H1 (cell line): ENCODE measurements at regions not wholly inside any gene's neighbourhood (a gene's known extent, or its start where the extent isn't known, plus 50 kb on each side); places are given as distances from the start of the nearest gene placed in this dataset.

Experiments used
- ATF3 ChIP-seq: IDR thresholded peaks from 2 replicates; pipeline ENCODE4 v1.6.1; 2011; ENCODE audit warnings: low read depth, mild to moderate bottlenecking, low read length; ENCODE audit not compliant: insufficient read depth
- BACH1 ChIP-seq: IDR thresholded peaks from 2 replicates; pipeline ENCODE4 v1.6.1; 2012; ENCODE audit warnings: low read length, improper control_type of control experiment
- CHD1 ChIP-seq: IDR thresholded peaks from 2 replicates; pipeline ENCODE4 v1.6.1; 2012; ENCODE audit warnings: low read depth, low read length, improper control_type of control experiment
- CHD7 ChIP-seq: fragments of 300-600 bp; sonication (generic); IDR thresholded peaks from 2 replicates; pipeline ENCODE4 v1.7.1; 2012; ENCODE audit warnings: low read length, moderate library complexity, mild to moderate bottlenecking, inconsistent platforms; ENCODE audit not compliant: insufficient replicate concordance
- KDM4A ChIP-seq: IDR thresholded peaks from one replicate; pipeline ENCODE4 v1.7.1; 2012; ENCODE audit warnings: low read depth, mild to moderate bottlenecking, moderate library complexity, low read length, inconsistent platforms; ENCODE audit not compliant: severe bottlenecking
- KDM5A ChIP-seq: fragments of 200-600 bp; IDR thresholded peaks from 2 replicates; pipeline ENCODE4 v1.7.1; 2012; ENCODE audit warnings: mild to moderate bottlenecking, low read length, inconsistent platforms, mixed read lengths
- RBBP5 ChIP-seq: IDR thresholded peaks from 2 replicates; pipeline ENCODE4 v1.7.1; 2012; ENCODE audit warnings: low read depth, mild to moderate bottlenecking, inconsistent platforms, low read length, moderate library complexity, borderline replicate concordance
- SIN3A ChIP-seq, 2 experiments: IDR thresholded peaks in 1 of 2; conservative IDR thresholded peaks in 1 of 2; 2 replicates each; pipeline ENCODE4 v1.6.1; 2011 to 2012; ENCODE audit warnings: low read length in 2 of 2, improper control_type of control experiment in 1 of 2, low read depth in 1 of 2, mild to moderate bottlenecking in 1 of 2
- SIRT6 ChIP-seq: IDR thresholded peaks from one replicate; pipeline ENCODE4 v1.7.1; 2012; ENCODE audit warnings: low read length, inconsistent platforms
- SP4 ChIP-seq: IDR thresholded peaks from 2 replicates; pipeline ENCODE4 v1.6.1; 2012; ENCODE audit warnings: low read length, inconsistent platforms
- TBP ChIP-seq: IDR thresholded peaks from 2 replicates; pipeline ENCODE4 v1.6.1; 2011; ENCODE audit warnings: low read depth, low read length, improper control_type of control experiment

DNA sequence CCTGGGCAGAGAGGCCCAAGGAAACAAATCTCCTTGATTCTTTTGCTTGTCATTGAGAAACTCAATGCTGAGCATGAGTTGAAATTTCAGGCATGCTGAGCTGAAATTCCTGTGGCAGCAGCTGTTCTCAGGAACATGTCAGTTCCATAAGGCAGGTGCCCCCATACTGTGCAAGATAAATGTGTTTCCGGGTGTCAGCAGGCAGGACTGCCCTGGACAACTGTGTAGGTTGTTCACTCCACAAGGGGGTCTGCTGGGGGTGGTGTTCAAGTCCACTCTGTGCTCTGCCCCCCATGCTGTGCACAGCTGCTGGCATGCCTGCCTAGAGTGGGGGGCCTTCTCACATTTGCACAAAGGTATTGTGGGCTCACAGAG, 133.7 kb downstream of the CTTN start (continued):
- TF ChIP-seq SIN3A (conservative IDR thresholded peaks at IDR 0.05 in 1 of 2, IDR thresholded peaks at IDR 0.05 in 1 of 2; ENCODE audit: low read depth in 1 of 2, low read length in 2 of 2) (peak; percentile 91 to 92; a peak in 3 of 4 replicates), KDM5A (no peak), CHD7 (no peak), CHD1 (no peak), SP4 (no peak), TBP (no peak), SIRT6 (no peak), RBBP5 (no peak), ATF3 (no peak), BACH1 (no peak), KDM4A (no peak)
